GM23248 (cell line): ENCODE measurements at regions not wholly inside any gene's neighbourhood (a gene's known extent, or its start where the extent isn't known, plus 50 kb on each side); places are given as distances from the start of the nearest gene placed in this dataset.

Source experiments
- DNase-seq: peaks from one replicate; pipeline ENCODE4 v3.0.0-alpha.2; 2015
- H2AFZ ChIP-seq: fragments of 200-600 bp; sonication (generic); 2 replicates; pipeline ENCODE4 v1.6.1; 2016; ENCODE audit warnings: antibody characterized with exemption
- H3F3A ChIP-seq: fragments of 200-600 bp; sonication (generic); 2 replicates; pipeline ENCODE4 v1.6.1; 2016; ENCODE audit warnings: mild to moderate bottlenecking, antibody characterized with exemption, mixed run types; ENCODE audit not compliant: insufficient read depth
- H3K27ac ChIP-seq: fragments of 200-600 bp; sonication (generic); 2 replicates; pipeline ENCODE4 v1.5.1; 2016; ENCODE audit warnings: mild to moderate bottlenecking
- H3K27me3 ChIP-seq: fragments of 200-600 bp; sonication (generic); replicated peaks from 2 replicates; pipeline ENCODE4 v1.6.1; 2016; ENCODE audit warnings: mild to moderate bottlenecking; ENCODE audit not compliant: insufficient read depth
- H3K36me3 ChIP-seq: fragments of 200-600 bp; sonication (generic); 2 replicates; pipeline ENCODE4 v1.6.1; 2016; ENCODE audit warnings: low read depth, mild to moderate bottlenecking
- H3K4me1 ChIP-seq: fragments of 200-600 bp; sonication (generic); 2 replicates; pipeline ENCODE4 v1.6.1; 2016; ENCODE audit warnings: mild to moderate bottlenecking; ENCODE audit not compliant: insufficient read depth
- H3K4me2 ChIP-seq: fragments of 200-600 bp; sonication (generic); one replicate; pipeline ENCODE4 v1.6.1; 2016; ENCODE audit warnings: mild to moderate bottlenecking; ENCODE audit not compliant: unreplicated experiment
- H3K4me3 ChIP-seq: fragments of 200-600 bp; sonication (generic); 2 replicates; pipeline ENCODE4 v1.5.1; 2016; ENCODE audit warnings: mild to moderate bottlenecking
- H3K79me2 ChIP-seq: fragments of 200-600 bp; sonication (generic); 2 replicates; pipeline ENCODE4 v1.6.1; 2016; ENCODE audit warnings: mild to moderate bottlenecking; ENCODE audit not compliant: insufficient read depth
- H3K9ac ChIP-seq: fragments of 200-600 bp; sonication (generic); 2 replicates; pipeline ENCODE4 v1.6.1; 2016; ENCODE audit warnings: mild to moderate bottlenecking
- H3K9me2 ChIP-seq: fragments of 200-600 bp; sonication (generic); 2 replicates; pipeline ENCODE4 v1.6.1; 2016; ENCODE audit warnings: mixed run types, mild to moderate bottlenecking, moderate library complexity; ENCODE audit not compliant: insufficient read depth
- H3K9me3 ChIP-seq: fragments of 200-600 bp; sonication (generic); one replicate; pipeline ENCODE4 v1.6.1; 2017; ENCODE audit warnings: low read depth
- H4K20me1 ChIP-seq: fragments of 200-600 bp; sonication (generic); 2 replicates; pipeline ENCODE4 v1.6.0; 2016; ENCODE audit not compliant: insufficient read depth
- EZH2 ChIP-seq: fragments of 200-600 bp; sonication (generic); IDR thresholded peaks from 2 replicates; pipeline ENCODE4 v1.6.1; 2018; ENCODE audit warnings: antibody characterized with exemption, mild to moderate bottlenecking; ENCODE audit not compliant: insufficient read depth, poor library complexity, severe bottlenecking
- EZH2phosphoT487 ChIP-seq: fragments of 200-600 bp; sonication (generic); IDR thresholded peaks from 2 replicates; pipeline ENCODE4 v1.6.1; 2018; ENCODE audit warnings: antibody characterized with exemption, moderate library complexity, mild to moderate bottlenecking, low read depth; ENCODE audit not compliant: insufficient read depth
- WGBS, 2 experiments: methylation state at CpG; one replicate each; pipeline ENCODE4 v1.1.6; 2015 to 2017; ENCODE audit warnings: low lambda C conversion rate in 2 of 2, low coverage in 1 of 2; ENCODE audit errors: missing lambda C conversion rate in 2 of 2; 5-methylcytosine and 5-hydroxymethylcytosine counted together
- in situ Hi-C: fragments of 300-500 bp; cut with MboI; formaldehyde crosslinking; loops from 2 replicates; pipeline ENCODE4 v1.15.0; 2020

DNA sequence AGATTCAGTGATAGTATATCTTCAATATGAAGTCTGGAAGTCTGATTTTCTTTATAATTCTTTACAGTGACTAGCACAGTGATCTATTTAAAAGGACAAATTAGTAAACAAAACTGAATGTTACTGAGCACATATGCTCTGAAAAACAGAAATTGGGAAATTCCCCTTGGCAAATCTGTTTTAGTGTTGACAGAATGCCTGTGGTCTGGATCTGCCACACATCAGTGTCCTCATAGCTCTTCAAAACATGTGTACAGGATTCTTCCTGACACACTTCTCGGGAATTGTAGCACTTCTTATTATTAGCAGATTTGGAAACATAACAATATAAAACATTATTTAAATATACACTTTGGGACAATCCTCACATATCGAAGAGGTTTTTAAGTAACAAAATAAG lies 354.3 kb downstream of the COL12A1 start:
- Histone ChIP-seq H3K27me3 (no peaks in the 10 kb centered on the region), H3K27ac (no peak overlapping the region), H3K9ac (no peak overlapping the region), H3K9me3 (no peaks in the 10 kb centered on the region), H3K4me3 (no peak overlapping the region), H3K9me2 (no peaks in the 10 kb centered on the region), H3F3A (no peaks in the 10 kb centered on the region), H2AFZ (no peak overlapping the region), H4K20me1 (no peaks in the 10 kb centered on the region), H3K4me1 (peaks cover 22% of the 10 kb centered on the region), H3K36me3 (no peaks in the 10 kb centered on the region), H3K79me2 (no peaks in the 10 kb centered on the region), H3K4me2 (peak overlapping the region; percentile 22)
- TF ChIP-seq EZH2phosphoT487 (0 out of 2 replicates have a peak, but pooled peaks have one; percentile 30), EZH2 (no peak)
- WGBS, 2 experiments = 6 to 7% methylated on average over 2 of the region's 2 CpGs
- peak; percentile 65 for DNase-seq
- in situ Hi-C loops = no loop called here

GRCh38 chr6:74840953-74841352 lies 364.9 kb downstream of the COL12A1 start:
- whole genome bisulfite sequencing, 2 experiments = 79 to 86% methylated on average over 3 of the region's 3 CpGs
- no peak overlapping the region for H3K27ac ChIP-seq
- no peaks in the 10 kb centered on the region for H3K27me3 ChIP-seq
- no peaks in the 10 kb centered on the region for H3K4me1 ChIP-seq
- no peaks in the 10 kb centered on the region for H3F3A ChIP-seq
- H3K79me2 ChIP-seq = no peaks in the 10 kb centered on the region
- H4K20me1 ChIP-seq = no peaks in the 10 kb centered on the region
- in situ Hi-C loops = no loop called here
- H3K9me3 ChIP-seq = no peaks in the 10 kb centered on the region
- no peak overlapping the region for H3K9ac ChIP-seq
- no peaks in the 10 kb centered on the region for H3K9me2 ChIP-seq
- H3K4me2 ChIP-seq = no peak overlapping the region
- TF ChIP-seq EZH2phosphoT487 (no peak), EZH2 (no peak)
- no peaks in the 10 kb centered on the region for H3K36me3 ChIP-seq
- H3K4me3 ChIP-seq = no peak overlapping the region
- DNase-seq = no peak
- no peak overlapping the region for H2AFZ ChIP-seq

- no peaks in the 10 kb centered on the region for H3K79me2 ChIP-seq
- no peaks in the 10 kb centered on the region for H3F3A ChIP-seq
- no peaks in the 10 kb centered on the region for H3K9me2 ChIP-seq
- no peak overlapping the region for H2AFZ ChIP-seq
- H3K9ac ChIP-seq = no peak overlapping the region
- H3K27ac ChIP-seq = no peak overlapping the region
- TF ChIP-seq EZH2phosphoT487 (no peak), EZH2 (no peak)
- in situ Hi-C loops = no loop called here
- WGBS, 2 experiments = 0 to 4% methylated on average over 1 of the region's 1 CpG
- no peaks in the 10 kb centered on the region for H3K9me3 ChIP-seq
- H3K4me2 ChIP-seq = no peak overlapping the region
- no peaks in the 10 kb centered on the region for H4K20me1 ChIP-seq
- DNase-seq = peak; percentile 16
- H3K36me3 ChIP-seq = no peaks in the 10 kb centered on the region
- no peaks in the 10 kb centered on the region for H3K27me3 ChIP-seq
- H3K4me3 ChIP-seq = no peak overlapping the region
- no peaks in the 10 kb centered on the region for H3K4me1 ChIP-seq
Measured at GRCh38 chr6:74834967-74835366, 370.9 kb downstream of the COL12A1 start.

DNA sequence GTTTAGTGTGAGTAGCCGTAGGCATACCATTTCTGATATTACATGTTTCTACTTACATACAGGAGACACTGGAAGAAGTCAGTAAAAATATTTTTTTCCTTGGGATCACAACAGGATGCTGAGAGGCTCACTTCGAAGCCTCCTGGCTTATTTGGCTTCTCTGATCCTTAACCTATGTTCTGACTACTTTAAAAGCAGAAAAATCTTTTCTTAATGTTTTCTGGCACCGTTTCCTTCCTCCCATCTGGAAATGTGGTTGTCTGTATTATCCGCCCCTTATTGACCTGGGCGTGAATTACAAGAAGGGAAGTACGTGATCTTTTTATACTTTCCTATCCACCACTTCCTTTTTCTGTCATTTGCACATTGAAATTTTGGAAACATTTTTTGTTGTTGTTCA lies 379.6 kb downstream of the COL12A1 start:
- in situ Hi-C loops = no loop called here
- WGBS, 2 experiments = 16 to 18% methylated on average over 6 of the region's 6 CpGs
- no peak overlapping the region for H3K9ac ChIP-seq
- H3K4me3 ChIP-seq = no peak overlapping the region
- no peaks in the 10 kb centered on the region for H3K36me3 ChIP-seq
- H3K9me2 ChIP-seq = no peaks in the 10 kb centered on the region
- no peak overlapping the region for H3K4me2 ChIP-seq
- H4K20me1 ChIP-seq = no peaks in the 10 kb centered on the region
- no peaks in the 10 kb centered on the region for H3F3A ChIP-seq
- DNase-seq = no peak
- H3K4me1 ChIP-seq = no peaks in the 10 kb centered on the region
- peak overlapping the region; percentile 63 for H2AFZ ChIP-seq
- H3K9me3 ChIP-seq = no peaks in the 10 kb centered on the region
- H3K27ac ChIP-seq = no peak overlapping the region
- H3K27me3 ChIP-seq = no peaks in the 10 kb centered on the region
- TF ChIP-seq EZH2 (no peak), EZH2phosphoT487 (no peak)
- no peaks in the 10 kb centered on the region for H3K79me2 ChIP-seq

DNA sequence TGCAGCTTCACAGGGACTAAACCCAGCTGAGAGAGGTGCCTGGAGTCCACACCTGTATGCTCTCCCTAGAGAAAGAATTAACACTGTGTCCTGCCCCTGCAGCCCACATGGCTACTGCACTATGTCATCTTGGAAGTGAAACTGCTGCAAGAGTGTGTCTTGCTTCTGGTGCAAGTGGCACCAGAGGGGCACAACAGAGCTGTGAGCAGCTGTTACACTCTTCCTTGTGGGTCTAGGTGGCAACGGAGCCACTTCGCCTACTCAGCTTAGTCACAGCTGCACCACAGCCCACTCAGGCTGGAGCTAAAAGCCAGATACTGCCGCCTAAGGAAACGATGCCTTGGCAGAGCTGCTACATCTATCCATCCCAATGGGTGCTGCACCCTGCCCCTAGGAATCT lies 391.4 kb downstream of the COL12A1 start:
- H3K27ac ChIP-seq = no peak overlapping the region
- H3K4me3 ChIP-seq = no peak overlapping the region
- 80 to 82% methylated on average over 4 of the region's 4 CpGs for whole genome bisulfite sequencing, 2 experiments
- no peak overlapping the region for H3K4me2 ChIP-seq
- no peak for TF ChIP-seq EZH2
- TF ChIP-seq EZH2phosphoT487 = no peak
- no peaks in the 10 kb centered on the region for H3K9me3 ChIP-seq
- DNase-seq = no peak
- no peaks in the 10 kb centered on the region for H3K36me3 ChIP-seq
- H3K27me3 ChIP-seq = no peaks in the 10 kb centered on the region
- H2AFZ ChIP-seq = no peak overlapping the region
- in situ Hi-C loops = no loop called here
- no peak overlapping the region for H3K9ac ChIP-seq
- H3K4me1 ChIP-seq = no peaks in the 10 kb centered on the region
- H4K20me1 ChIP-seq = no peaks in the 10 kb centered on the region
- no peaks in the 10 kb centered on the region for H3K9me2 ChIP-seq
- H3F3A ChIP-seq = no peaks in the 10 kb centered on the region
- no peaks in the 10 kb centered on the region for H3K79me2 ChIP-seq
